Endothelial cell of umbilical vein (primary cell): ENCODE measurements at regions not wholly inside any gene's neighbourhood (a gene's known extent, or its start where the extent isn't known, plus 50 kb on each side); places are given as distances from the start of the nearest gene placed in this dataset.
A peak's percentile ranks its signal among the peaks of the same experiment; 100 is the strongest.

Experiments used
- BruUV-seq: library from RNA; stranded (reverse); fragments of 400-500 nt; replicated peaks from 2 replicates; lab custom pipeline; 2021; lab: Mats Ljungman, UMichigan
- CTCF ChIA-PET: fragments of 300-600, 350-600 bp; sonication (Branson Sonifier 250); formaldehyde crosslinking; loops from one replicate; lab custom pipeline; 2021; ENCODE audit warnings: antibody characterized with exemption, inconsistent platforms; lab: Charles Lee
- POLR2A ChIA-PET: fragments of 300-600, 350-600 bp; sonication (Branson Sonifier 250); formaldehyde crosslinking; loops from one replicate; lab custom pipeline; 2021; ENCODE audit warnings: antibody characterized with exemption, inconsistent platforms; lab: Charles Lee
- DNase-seq: peaks from one replicate; pipeline ENCODE4 v3.0.0-alpha.2; 2011; ENCODE audit warnings: low read depth, low spot score
- FAIRE-seq: peaks from 2 replicates; lab custom pipeline; 2011; peaks lifted over from hg19 to GRCh38; lab: Jason Lieb, UNC
- H2AFZ ChIP-seq: 2 replicates; pipeline ENCODE4 v1.6.0; 2012; ENCODE audit warnings: low read depth, low read length, control low read depth, inconsistent platforms
- H3K27ac ChIP-seq: 2 replicates; pipeline ENCODE4 v1.5.1; 2011; ENCODE audit warnings: low read depth, mild to moderate bottlenecking, control low read depth, low read length, moderate library complexity; ENCODE audit not compliant: insufficient read depth
- H3K27me3 ChIP-seq, 2 experiments: 2 replicates each; pipeline versions ENCODE4 v1.6.0 to v1.6.1; 2011; ENCODE audit warnings: low read length in 2 of 2, mixed read lengths in 1 of 2; ENCODE audit not compliant: control insufficient read depth in 2 of 2, insufficient read depth in 2 of 2
- H3K36me3 ChIP-seq, 2 experiments: 2 replicates in 1 of 2; 3 replicates in 1 of 2; pipeline ENCODE4 v1.5.1; 2011; ENCODE audit warnings: low read length in 2 of 2, mild to moderate bottlenecking in 1 of 2, moderate library complexity in 1 of 2; ENCODE audit not compliant: control insufficient read depth in 2 of 2, insufficient read depth in 2 of 2; ENCODE audit errors: extremely low read depth in 1 of 2
- H3K4me1 ChIP-seq: 3 replicates; pipeline ENCODE4 v1.5.1; 2011; ENCODE audit warnings: mild to moderate bottlenecking, low read length; ENCODE audit not compliant: control insufficient read depth, insufficient read depth; ENCODE audit errors: extremely low read depth
- H3K4me2 ChIP-seq: 2 replicates; pipeline ENCODE4 v1.6.1; 2011; ENCODE audit warnings: low read length, control low read depth, mixed read lengths; ENCODE audit not compliant: insufficient read depth
- H3K4me3 ChIP-seq, 3 experiments: fragments of 200-600 bp in 1 of 3; sonication (generic), shearing (Covaris generic) in 1 of 3; replicated peaks in 1 of 3; 2 replicates each; pipeline ENCODE4 v1.5.1; 2011 to 2016; ENCODE audit warnings: control low read depth in 3 of 3, low read length in 3 of 3, mild to moderate bottlenecking in 2 of 3, inconsistent platforms in 1 of 3, low read depth in 1 of 3, moderate library complexity in 1 of 3; ENCODE audit not compliant: insufficient read depth in 1 of 3
- H3K79me2 ChIP-seq: 2 replicates; pipeline ENCODE4 v1.6.0; 2012; ENCODE audit warnings: low read length, inconsistent platforms; ENCODE audit not compliant: control insufficient read depth, insufficient read depth
- H3K9ac ChIP-seq: replicated peaks from 2 replicates; pipeline ENCODE3; 2011; ENCODE audit warnings: low read length, control low read depth; ENCODE audit not compliant: insufficient read depth; ENCODE audit errors: extremely low read depth
- H3K9me1 ChIP-seq: replicated peaks from 3 replicates; pipeline ENCODE4 v1.6.0; 2011; ENCODE audit warnings: mild to moderate bottlenecking, low read length; ENCODE audit not compliant: control insufficient read depth, insufficient read depth; ENCODE audit errors: extremely low read depth
- H3K9me3 ChIP-seq: replicated peaks from 2 replicates; pipeline ENCODE4 v1.5.1; 2012; ENCODE audit warnings: low read length, inconsistent platforms; ENCODE audit not compliant: control insufficient read depth, insufficient read depth
- H4K20me1 ChIP-seq: replicated peaks from 2 replicates; pipeline ENCODE3; 2011; ENCODE audit warnings: mild to moderate bottlenecking, low read length; ENCODE audit not compliant: control insufficient read depth, insufficient read depth; ENCODE audit errors: extremely low read depth
- FOS ChIP-seq: IDR thresholded peaks from 2 replicates; pipeline ENCODE4 v1.6.1; 2011; ENCODE audit warnings: mild to moderate bottlenecking, low read length, moderate library complexity, borderline replicate concordance; ENCODE audit not compliant: insufficient read depth
- GATA2 ChIP-seq: IDR thresholded peaks from 2 replicates; pipeline ENCODE4 v1.7.0; 2011; ENCODE audit warnings: low read depth, mild to moderate bottlenecking, moderate library complexity, mixed read lengths, low read length; ENCODE audit not compliant: insufficient read length, insufficient read depth
- JUN ChIP-seq: IDR thresholded peaks from 2 replicates; pipeline ENCODE4 v1.6.1; 2011; ENCODE audit warnings: borderline replicate concordance, low read depth; ENCODE audit not compliant: insufficient read length, insufficient read depth
- MYC ChIP-seq: IDR thresholded peaks from one replicate; pipeline ENCODE4 v1.6.1; 2011; ENCODE audit warnings: mild to moderate bottlenecking, low read depth, low read length
- POLR2A ChIP-seq: IDR thresholded peaks from 2 replicates; pipeline ENCODE4 v1.6.1; 2012; ENCODE audit warnings: low read depth, mild to moderate bottlenecking, control low read depth, low read length
- POLR2AphosphoS5 ChIP-seq: IDR thresholded peaks from 2 replicates; pipeline ENCODE4 v1.6.1; 2012; ENCODE audit warnings: low read depth, mild to moderate bottlenecking, control low read depth, low read length, moderate library complexity; ENCODE audit not compliant: insufficient read depth
- dilution Hi-C: fragments of 300-500 bp; cut with MboI; formaldehyde crosslinking; loops from one replicate; pipeline ENCODE4 v1.15.0; 2019; ENCODE audit warnings: low sequenced_read_pairs; ENCODE audit not compliant: extremely low pct_ligation_motif_present
- intact Hi-C: fragments of 100-400 bp; cut with micrococcal nuclease; formaldehyde crosslinking; loops from one replicate; pipeline ENCODE4 v1.10.0; 2022
- TF ChIP-seq, protein P1 (sequence below): IDR thresholded peaks from 2 replicates; pipeline ENCODE4 v1.6.1; 2011; ENCODE audit not compliant: insufficient read depth, insufficient read length
- TF ChIP-seq, protein P2 (sequence below), 2 donors: IDR thresholded peaks; 1 replicate in 1 of 2; 2 replicates in 1 of 2; pipeline ENCODE4 v1.5.1; 2011; ENCODE audit warnings: low read length in 2 of 2, mild to moderate bottlenecking in 2 of 2, moderate library complexity in 2 of 2, control low read depth in 1 of 2, inconsistent platforms in 1 of 2, low read depth in 1 of 2; ENCODE audit not compliant: insufficient read depth in 1 of 2; ENCODE audit errors: extremely low read depth in 1 of 2

DNA sequence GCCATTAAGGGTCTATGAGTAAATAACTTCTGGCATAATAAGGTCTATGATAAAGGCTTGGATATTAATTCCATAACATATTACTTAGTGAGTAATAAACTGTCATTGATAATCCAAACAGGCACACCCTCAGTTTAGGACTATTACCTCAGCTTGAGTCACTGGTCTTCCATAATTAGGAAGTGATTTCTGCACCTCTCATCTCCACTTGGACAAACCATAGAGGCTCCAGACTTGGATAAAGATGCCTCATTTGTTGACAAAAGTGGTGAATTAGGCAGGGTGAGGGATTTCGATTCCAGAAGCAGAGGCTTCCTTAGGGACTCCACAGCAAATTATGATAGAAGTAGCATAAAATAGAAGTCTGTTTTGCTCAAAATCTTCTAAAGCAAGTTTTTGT is 127.5 kb upstream of the MTAP start:
- H3K9me3 ChIP-seq: no peaks in the 10 kb centered on the region
- DNase-seq: peak; percentile 50
- intact Hi-C loops (loop anchor here (5.0 kb wide), 1 partner anchor 68 kb away; no protein-coding TSS in a partner anchor), dilution Hi-C loops (no loop called here)
- no peaks in the 10 kb centered on the region for H3K36me3 ChIP-seq
- BruUV-seq: no TSS peak
- H4K20me1 ChIP-seq: no peaks in the 10 kb centered on the region
- no peaks in the 10 kb centered on the region for H3K27me3 ChIP-seq
- H3K9ac ChIP-seq: no peak overlapping the region
- no peak for FAIRE-seq
- ChIA-PET CTCF (interaction anchor here (0.9 kb wide), 1 partner anchor 104 kb away, joined by 3 read pairs; no protein-coding TSS in a partner anchor), POLR2A (no interaction called here)
- no peak overlapping the region for H3K4me3 ChIP-seq
- no peaks in the 10 kb centered on the region for H3K79me2 ChIP-seq
- H3K4me2 ChIP-seq: peak overlapping the region; percentile 18
- no peaks in the 10 kb centered on the region for H3K9me1 ChIP-seq
- H3K4me1 ChIP-seq: peaks cover 35% of the 10 kb centered on the region
- no peak overlapping the region for H3K27ac ChIP-seq
- no peak overlapping the region for H2AFZ ChIP-seq
- TF ChIP-seq FOS (peak; percentile 95), POLR2AphosphoS5 (peak; percentile 60), GATA2 (peak; percentile 63), JUN (no peak), MYC (no peak), POLR2A (no peak)
- TF ChIP-seq, protein P1, sequence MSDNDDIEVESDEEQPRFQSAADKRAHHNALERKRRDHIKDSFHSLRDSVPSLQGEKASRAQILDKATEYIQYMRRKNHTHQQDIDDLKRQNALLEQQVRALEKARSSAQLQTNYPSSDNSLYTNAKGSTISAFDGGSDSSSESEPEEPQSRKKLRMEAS: no peak
- TF ChIP-seq, protein P2, sequence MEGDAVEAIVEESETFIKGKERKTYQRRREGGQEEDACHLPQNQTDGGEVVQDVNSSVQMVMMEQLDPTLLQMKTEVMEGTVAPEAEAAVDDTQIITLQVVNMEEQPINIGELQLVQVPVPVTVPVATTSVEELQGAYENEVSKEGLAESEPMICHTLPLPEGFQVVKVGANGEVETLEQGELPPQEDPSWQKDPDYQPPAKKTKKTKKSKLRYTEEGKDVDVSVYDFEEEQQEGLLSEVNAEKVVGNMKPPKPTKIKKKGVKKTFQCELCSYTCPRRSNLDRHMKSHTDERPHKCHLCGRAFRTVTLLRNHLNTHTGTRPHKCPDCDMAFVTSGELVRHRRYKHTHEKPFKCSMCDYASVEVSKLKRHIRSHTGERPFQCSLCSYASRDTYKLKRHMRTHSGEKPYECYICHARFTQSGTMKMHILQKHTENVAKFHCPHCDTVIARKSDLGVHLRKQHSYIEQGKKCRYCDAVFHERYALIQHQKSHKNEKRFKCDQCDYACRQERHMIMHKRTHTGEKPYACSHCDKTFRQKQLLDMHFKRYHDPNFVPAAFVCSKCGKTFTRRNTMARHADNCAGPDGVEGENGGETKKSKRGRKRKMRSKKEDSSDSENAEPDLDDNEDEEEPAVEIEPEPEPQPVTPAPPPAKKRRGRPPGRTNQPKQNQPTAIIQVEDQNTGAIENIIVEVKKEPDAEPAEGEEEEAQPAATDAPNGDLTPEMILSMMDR (IDR thresholded peaks at IDR 0.05; ENCODE audit: extremely low read depth in 1 of 2, insufficient read depth in 1 of 2, low read depth in 1 of 2, low read length in 2 of 2): no peak
